Common myeloid progenitor, CD34-positive (primary cell): ENCODE measurements at regions not wholly inside any gene's neighbourhood (a gene's known extent, or its start where the extent isn't known, plus 50 kb on each side); places are given as distances from the start of the nearest gene placed in this dataset.
"Not testable (repeated sequence)": the region's sequence is repeated elsewhere in the genome, so short reads cannot be mapped to it uniquely, and the experiment has no call there.

Experiments
- CTCF ChIA-PET: fragments of 350-600 bp; sonication (Branson Sonifier 250); formaldehyde crosslinking; loops from one replicate; lab custom pipeline; 2021; ENCODE audit warnings: antibody characterized with exemption; lab: Charles Lee
- POLR2A ChIA-PET: fragments of 350-600 bp; sonication (Branson Sonifier 250); formaldehyde crosslinking; loops from one replicate; lab custom pipeline; 2021; ENCODE audit warnings: antibody characterized with exemption; lab: Charles Lee
- DNase-seq, 3 donors: peaks; one replicate each; pipeline versions ENCODE4 v3.0.0 to v3.0.0-alpha.2; 2013
- H3K27ac ChIP-seq, 2 experiments: 1 replicate in 1 of 2; 2 replicates in 1 of 2; pipeline ENCODE4 v1.7.0; 2013; ENCODE audit warnings: inconsistent platforms in 2 of 2, low read length in 2 of 2, mild to moderate bottlenecking in 2 of 2, low read depth in 1 of 2, moderate library complexity in 1 of 2; ENCODE audit not compliant: severe bottlenecking in 2 of 2, insufficient read depth in 1 of 2, poor library complexity in 1 of 2
- H3K27me3 ChIP-seq, 5 experiments: replicated peaks in 2 of 5; 1 replicate in 3 of 5; 2 replicates in 2 of 5; pipeline versions ENCODE4 v1.6.1 to v1.7.0; 2013; ENCODE audit warnings: low read length in 4 of 5, mild to moderate bottlenecking in 2 of 5, moderate library complexity in 2 of 5, inconsistent platforms in 1 of 5; ENCODE audit not compliant: insufficient read depth in 5 of 5, control insufficient read depth in 4 of 5
- H3K36me3 ChIP-seq, 4 experiments: 1 replicate in 2 of 4; 2 replicates in 2 of 4; pipeline versions ENCODE4 v1.6.1 to v1.7.0; 2013; ENCODE audit warnings: low read length in 3 of 4, control low read depth in 1 of 4, mild to moderate bottlenecking in 1 of 4; ENCODE audit not compliant: control insufficient read depth in 4 of 4, insufficient read depth in 4 of 4
- H3K4me1 ChIP-seq, 4 experiments: 1 replicate in 3 of 4; 2 replicates in 1 of 4; pipeline versions ENCODE4 v1.6.1 to v1.7.1; 2013; ENCODE audit warnings: low read length in 3 of 4, mild to moderate bottlenecking in 3 of 4, control low read depth in 1 of 4, inconsistent platforms in 1 of 4, moderate library complexity in 1 of 4; ENCODE audit not compliant: control insufficient read depth in 4 of 4, insufficient read depth in 4 of 4; ENCODE audit errors: control extremely low read depth in 1 of 4
- H3K4me3 ChIP-seq, 7 experiments: 1 replicate in 4 of 7; 2 replicates in 3 of 7; pipeline versions ENCODE4 v1.5.1 to v1.7.0; 2013; ENCODE audit warnings: mild to moderate bottlenecking in 7 of 7, low read length in 6 of 7, moderate library complexity in 6 of 7, inconsistent platforms in 2 of 7, low read depth in 2 of 7, control low read depth in 1 of 7; ENCODE audit not compliant: insufficient read depth in 4 of 7, control insufficient read depth in 1 of 7; ENCODE audit errors: extremely low read depth in 1 of 7
- H3K9me3 ChIP-seq, 5 experiments: 1 replicate in 4 of 5; 2 replicates in 1 of 5; pipeline versions ENCODE4 v1.6.1 to v1.7.1; 2013; ENCODE audit warnings: low read length in 4 of 5, mild to moderate bottlenecking in 2 of 5, inconsistent platforms in 1 of 5, low read depth in 1 of 5, moderate library complexity in 1 of 5; ENCODE audit not compliant: control insufficient read depth in 4 of 5, insufficient read depth in 2 of 5; ENCODE audit errors: control extremely low read depth in 1 of 5
- WGBS: methylation state at CpG from one replicate; pipeline ENCODE4 v1.1.5; 2013; ENCODE audit not compliant: insufficient coverage; 5-methylcytosine and 5-hydroxymethylcytosine counted together

DNA sequence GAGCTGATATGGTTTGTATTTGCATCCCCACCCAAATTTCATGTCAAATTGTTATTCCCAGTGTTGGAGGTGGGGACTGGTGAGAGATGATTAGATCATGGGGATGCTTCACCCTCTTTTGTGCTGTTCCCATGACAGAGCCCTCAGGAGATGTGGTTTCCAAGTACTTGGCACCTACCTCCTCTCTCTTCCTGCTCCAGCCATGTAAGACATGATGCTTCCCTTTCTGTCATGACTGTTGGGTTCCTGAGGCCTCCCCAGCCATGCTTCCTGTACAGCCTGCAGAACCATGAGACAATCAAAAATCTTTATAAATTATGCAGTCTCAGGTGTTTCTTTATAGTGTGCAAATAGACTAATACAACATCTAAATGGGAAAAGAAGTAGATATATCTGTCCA lies 754.5 kb downstream of the TMEM121 start:
- POLR2A ChIA-PET: no interaction called here
- CTCF ChIA-PET: interaction anchor here (1.8 to 2.2 kb wide), 2 partner anchors 16 to 27 kb away, joined by 4 to 6 read pairs; no protein-coding TSS in a partner anchor
- no peak overlapping the region for H3K4me3 ChIP-seq

DNA sequence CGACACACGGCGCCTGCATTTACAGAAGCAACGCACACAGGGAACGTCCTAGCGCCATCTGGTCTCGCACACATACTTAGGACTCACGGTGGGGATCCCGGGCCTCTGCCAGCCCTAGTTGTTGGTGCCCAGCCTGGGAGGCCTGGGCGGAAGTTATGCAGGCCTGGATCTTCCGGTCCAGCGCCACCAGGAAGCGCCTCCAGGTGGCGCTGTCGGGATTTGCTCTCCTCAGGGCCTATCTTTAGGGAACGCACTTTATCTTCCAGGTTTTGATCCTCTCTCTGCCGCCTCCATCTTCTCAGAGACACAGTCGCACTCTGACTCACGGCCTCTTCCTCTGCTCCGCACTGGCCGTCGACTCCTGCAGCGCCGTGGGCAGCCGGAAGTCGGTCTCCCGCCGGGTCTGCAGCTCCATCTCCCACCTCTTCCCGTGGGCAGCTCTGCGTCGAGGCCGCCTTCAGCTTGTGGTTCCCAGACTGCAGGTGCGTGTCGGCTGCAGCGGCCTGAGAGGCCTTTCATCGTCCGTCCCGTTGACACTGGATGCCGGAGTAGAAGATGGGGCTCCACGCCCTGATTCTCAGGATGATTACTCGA lies 760.4 kb downstream of the TMEM121 start:
- ChIA-PET POLR2A (no interaction called here), CTCF (interaction anchor here (0.6 to 5.1 kb wide), 4 partner anchors 9 to 23 kb away, joined by 3 to 30 read pairs (median 9); no protein-coding TSS in a partner anchor)
- H3K4me1 ChIP-seq: no peaks in the 10 kb centered on the region
- peak in 2 of 3 donors; percentile 48 for DNase-seq
- no peak overlapping the region for H3K4me3 ChIP-seq
- peaks cover 0 to 2% (median 0%) of the 10 kb centered on the region in 5 experiments for H3K27me3 ChIP-seq
- no peak overlapping the region for H3K27ac ChIP-seq
- no peaks in the 10 kb centered on the region for H3K9me3 ChIP-seq
- 85% methylated on average over 41 of the region's 41 CpGs for WGBS
- no peaks in the 10 kb centered on the region for H3K36me3 ChIP-seq

More for the DNA sequence above, 754.5 kb downstream of the TMEM121 start:
- peaks cover 0 to 3% (median 0%) of the 10 kb centered on the region in 5 experiments for H3K27me3 ChIP-seq
- H3K4me1 ChIP-seq: peaks cover 0 to 20% (median 10%) of the 10 kb centered on the region in 4 experiments
- peak in 2 of 3 donors; percentile 65 to 86 for DNase-seq
- H3K9me3 ChIP-seq: no peaks in the 10 kb centered on the region
- H3K27ac ChIP-seq: no peak overlapping the region
- H3K36me3 ChIP-seq: no peaks in the 10 kb centered on the region

DNA sequence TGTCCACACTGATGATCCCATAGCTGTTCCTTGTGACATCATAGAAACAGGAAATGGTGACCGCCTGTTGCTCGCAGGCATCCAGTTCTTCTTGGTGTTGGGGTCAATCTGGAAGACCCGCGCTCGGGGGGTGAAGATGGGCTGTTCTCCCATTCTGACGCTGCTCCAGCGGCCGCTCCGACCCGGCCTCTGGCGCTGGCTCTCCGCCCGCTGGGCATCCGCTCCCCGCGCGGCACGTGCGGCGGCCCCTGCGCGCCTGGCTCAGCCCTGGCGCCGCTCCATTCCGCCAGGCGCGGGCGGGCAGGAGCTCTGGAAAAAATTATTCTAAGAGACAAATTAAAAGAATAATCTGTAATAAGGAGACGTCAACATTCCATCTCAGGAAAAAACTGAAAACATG lies 761.1 kb downstream of the TMEM121 start:
- H3K4me3 ChIP-seq: no peak overlapping the region
- ChIA-PET POLR2A (no interaction called here), CTCF (interaction anchor here (0.6 to 5.1 kb wide), 5 partner anchors 10 to 23 kb away, joined by 3 to 30 read pairs (median 7); no protein-coding TSS in a partner anchor)
- peaks cover 0 to 2% (median 0%) of the 10 kb centered on the region in 5 experiments for H3K27me3 ChIP-seq
- H3K27ac ChIP-seq: no peak overlapping the region
- DNase-seq: no peak
- no peaks in the 10 kb centered on the region for H3K36me3 ChIP-seq
- no peaks in the 10 kb centered on the region for H3K9me3 ChIP-seq
- 84% methylated on average over 18 of the region's 29 CpGs for WGBS
- H3K4me1 ChIP-seq: no peaks in the 10 kb centered on the region

DNA sequence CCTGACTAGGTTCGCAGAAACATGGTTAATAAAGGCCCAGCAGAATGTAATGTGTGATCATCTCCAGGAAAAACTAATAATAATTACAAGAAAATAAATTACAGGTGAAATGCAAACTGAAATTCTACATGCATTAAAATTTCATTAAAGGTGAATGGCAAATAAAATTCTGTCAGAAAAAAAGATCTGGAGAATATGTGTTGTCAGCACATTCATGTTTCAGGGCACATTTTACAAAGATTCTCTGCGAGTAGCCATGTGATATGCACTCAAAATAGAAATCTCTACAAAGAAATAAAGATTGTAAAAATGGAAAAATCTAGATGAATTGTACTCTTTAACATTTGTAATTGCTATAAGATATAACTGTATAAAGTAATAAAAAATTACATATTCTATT lies 765.2 kb downstream of the TMEM121 start:
- no CpG with 5 or more reads among the region's 2 CpGs for WGBS
- ChIA-PET CTCF (interaction anchor here (0.8 to 5.1 kb wide), 5 partner anchors 9 to 173 kb away, joined by 3 to 30 read pairs (median 3); no protein-coding TSS in a partner anchor), POLR2A (no interaction called here)
- no peaks in the 10 kb centered on the region for H3K36me3 ChIP-seq
- DNase-seq: no peak
- H3K4me1 ChIP-seq: no peaks in the 10 kb centered on the region
- H3K27me3 ChIP-seq: peaks cover 0 to 5% (median 2%) of the 10 kb centered on the region in 5 experiments
- H3K4me3 ChIP-seq: no peak overlapping the region
- no peak overlapping the region for H3K27ac ChIP-seq
- H3K9me3 ChIP-seq: no peaks in the 10 kb centered on the region

DNA sequence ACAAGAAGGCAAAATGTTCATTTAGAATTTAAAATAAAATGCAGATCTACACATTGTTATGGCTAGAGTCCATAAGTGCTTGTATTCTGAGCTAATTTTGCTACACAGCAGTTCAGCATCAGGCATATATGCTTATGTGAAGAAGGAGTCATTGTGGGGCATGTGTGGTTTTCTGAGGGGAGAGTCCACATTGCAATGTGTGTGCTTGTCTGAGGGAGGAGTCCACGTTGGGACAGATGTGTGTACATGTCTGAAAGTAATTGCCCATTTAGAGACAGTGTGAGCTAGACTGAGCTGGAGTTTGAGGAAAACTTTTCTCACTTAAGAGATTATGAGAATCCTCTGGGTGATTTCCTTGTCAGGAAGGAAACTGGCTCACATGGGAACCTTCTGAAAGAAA lies 767.9 kb downstream of the TMEM121 start:
- H3K36me3 ChIP-seq: no peaks in the 10 kb centered on the region
- peak in 2 of 3 donors; percentile 46 to 68 for DNase-seq
- H3K27me3 ChIP-seq: peaks cover 0 to 5% (median 2%) of the 10 kb centered on the region in 5 experiments
- 50% methylated on average over 1 of the region's 1 CpG for WGBS
- ChIA-PET POLR2A (no interaction called here), CTCF (interaction anchor here (0.7 to 2.4 kb wide), 8 partner anchors 8 to 25 kb away, joined by 3 to 10 read pairs (median 4); no protein-coding TSS in a partner anchor)
- no peaks in the 10 kb centered on the region for H3K9me3 ChIP-seq
- H3K4me1 ChIP-seq: peaks cover 0 to 2% (median 0%) of the 10 kb centered on the region in 4 experiments
- no peak overlapping the region for H3K4me3 ChIP-seq
- H3K27ac ChIP-seq: no peak overlapping the region

DNA sequence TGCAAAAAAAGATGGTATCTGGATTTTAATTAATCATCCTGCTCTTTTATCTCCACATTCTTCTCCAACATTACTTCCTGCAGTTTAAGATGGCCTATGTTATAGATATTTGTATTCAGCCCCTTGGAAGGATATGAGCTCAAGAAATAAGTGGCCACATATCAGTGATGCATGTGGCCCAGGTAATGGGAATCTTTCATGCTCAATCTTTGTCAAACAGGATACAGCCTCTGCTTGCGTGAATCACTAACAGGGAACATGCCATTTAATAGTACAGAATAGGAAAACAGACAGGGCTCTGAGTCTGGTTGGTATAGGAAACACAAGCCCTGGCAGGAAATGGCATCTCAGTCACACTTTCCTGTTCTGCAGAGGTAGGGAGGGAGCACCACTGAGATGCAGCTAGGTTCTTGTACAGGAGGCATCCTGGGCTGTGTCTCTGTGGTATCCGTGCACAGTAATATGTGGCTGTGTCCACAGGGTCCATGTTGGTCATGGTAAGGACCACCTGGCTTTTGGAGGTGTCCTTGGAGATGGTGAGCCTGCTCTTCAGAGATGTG lies 774.6 kb downstream of the TMEM121 start:
- peaks cover 0 to 54% (median 21%) of the 10 kb centered on the region in 4 experiments for H3K4me1 ChIP-seq
- CTCF ChIA-PET: interaction anchor here (1.7 to 3.1 kb wide), 4 partner anchors 9 to 29 kb away, joined by 4 to 18 read pairs (median 10); no protein-coding TSS in a partner anchor
- WGBS: 0% methylated on average over 2 of the region's 2 CpGs
- H3K9me3 ChIP-seq, H3K27ac ChIP-seq, H3K36me3 ChIP-seq, H3K4me3 ChIP-seq, POLR2A ChIA-PET, H3K27me3 ChIP-seq: not testable (repeated sequence)
- peak; percentile 40 to 84 (median 57) for DNase-seq

DNA sequence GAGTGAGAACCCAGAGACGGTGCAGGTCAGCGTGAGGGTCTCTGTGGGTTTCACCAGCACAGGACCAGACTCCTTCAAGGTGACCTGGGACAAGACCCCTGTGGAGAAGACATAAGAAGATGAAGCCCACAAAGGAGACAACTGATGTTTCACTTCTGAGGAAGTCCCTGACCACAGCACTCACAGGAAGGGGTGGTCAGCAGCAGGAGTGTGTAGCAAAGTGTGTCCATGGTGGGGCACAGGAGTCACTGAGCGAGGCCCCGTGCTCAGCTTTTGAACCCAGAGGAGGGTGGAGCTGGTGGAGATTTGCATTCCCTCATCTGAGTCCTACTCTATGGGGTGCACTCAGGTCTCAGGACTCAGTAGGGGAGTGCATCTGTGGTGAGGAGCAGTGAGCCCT lies 775.2 kb downstream of the TMEM121 start:
- peak in 2 of 3 donors; percentile 24 to 61 for DNase-seq
- H3K27me3 ChIP-seq, H3K4me3 ChIP-seq, H3K36me3 ChIP-seq, H3K9me3 ChIP-seq, H3K27ac ChIP-seq, POLR2A ChIA-PET: not testable (repeated sequence)
- 75% methylated on average over 2 of the region's 4 CpGs for WGBS
- CTCF ChIA-PET: interaction anchor here (1.7 to 3.1 kb wide), 3 partner anchors 13 to 29 kb away, joined by 4 to 18 read pairs (median 15); no protein-coding TSS in a partner anchor
- H3K4me1 ChIP-seq: peaks cover 0 to 54% (median 21%) of the 10 kb centered on the region in 4 experiments
